Ovary (tissue), 3 donors: ENCODE measurements at regions not wholly inside any gene's neighbourhood (a gene's known extent, or its start where the extent isn't known, plus 50 kb on each side); places are given as distances from the start of the nearest gene placed in this dataset.

ENCODE experiments used
- CTCF ChIP-seq, 3 donors: fragments of 450-650 bp in 2 of 3; fragments of 200-600 bp in 1 of 3; IDR thresholded peaks; one replicate each; pipeline versions ENCODE4 v1.5.1 to v1.8.0; 2016 to 2022; ENCODE audit warnings: antibody characterized with exemption in 3 of 3, mild to moderate bottlenecking in 1 of 3
- POLR2A ChIP-seq: fragments of 450-650 bp; IDR thresholded peaks from one replicate; pipeline ENCODE4 v1.6.1; 2017; ENCODE audit warnings: antibody characterized with exemption, mild to moderate bottlenecking, moderate library complexity
- donor health status: DM: no; HTN: no; CAD: no.

GRCh38 chr14:73782623-73783022 is 68.4 kb upstream of the PNMA1 start:
- TF ChIP-seq POLR2A (no peak), CTCF (IDR thresholded peaks at IDR 0.05) (no peak)
